OCI-LY7 (cell line): ENCODE measurements at regions not wholly inside any gene's neighbourhood (a gene's known extent, or its start where the extent isn't known, plus 50 kb on each side); places are given as distances from the start of the nearest gene placed in this dataset.

Experiments used
- BruUV-seq: library from RNA; stranded (reverse); fragments of 400-500 nt; replicated peaks from 2 replicates; lab custom pipeline; 2021; lab: Mats Ljungman, UMichigan
- CTCF ChIA-PET: fragments of 300-600 bp; sonication (Branson Sonifier 250); formaldehyde crosslinking; loops from one replicate; lab custom pipeline; 2022; ENCODE audit warnings: antibody characterized with exemption; ENCODE audit not compliant: unreplicated experiment; lab: Charles Lee
- POLR2A ChIA-PET: fragments of 300-600 bp; sonication (Branson Sonifier 250); formaldehyde crosslinking; loops from one replicate; lab custom pipeline; 2022; ENCODE audit warnings: antibody characterized with exemption; lab: Charles Lee
- DNase-seq: peaks from one replicate; pipeline ENCODE4 v3.0.0-alpha.2; 2015; ENCODE audit warnings: low spot score
- H2AFZ ChIP-seq: fragments of 200-600 bp; sonication (generic), shearing (Covaris generic); 2 replicates; pipeline ENCODE4 v1.6.1; 2014; ENCODE audit warnings: mild to moderate bottlenecking, antibody characterized with exemption, low read length, moderate library complexity
- H3K27ac ChIP-seq: fragments of 200-600 bp; sonication (generic); 2 replicates; pipeline ENCODE4 v1.5.1; 2014; ENCODE audit warnings: mixed run types, low read depth, mild to moderate bottlenecking, moderate library complexity, low read length, inconsistent platforms; ENCODE audit not compliant: poor library complexity, severe bottlenecking
- H3K36me3 ChIP-seq: fragments of 200-600 bp; sonication (generic); 2 replicates; pipeline ENCODE4 v1.6.1; 2014; ENCODE audit warnings: mild to moderate bottlenecking, antibody characterized with exemption, low read length, moderate library complexity, mixed read lengths; ENCODE audit not compliant: insufficient read depth
- H3K4me1 ChIP-seq: fragments of 200-600 bp; sonication (generic); 2 replicates; pipeline ENCODE4 v1.5.1; 2014; ENCODE audit warnings: mild to moderate bottlenecking, low read length; ENCODE audit not compliant: insufficient read depth, poor library complexity, severe bottlenecking
- H3K4me2 ChIP-seq: fragments of 200-600 bp; sonication (generic); 2 replicates; pipeline ENCODE4 v1.6.1; 2014; ENCODE audit warnings: mild to moderate bottlenecking, low read length
- H3K4me3 ChIP-seq: fragments of 200-600 bp; sonication (generic); 2 replicates; pipeline ENCODE4 v1.5.1; 2014; ENCODE audit warnings: mild to moderate bottlenecking, low read depth, low read length; ENCODE audit not compliant: poor library complexity, severe bottlenecking
- H3K79me2 ChIP-seq: fragments of 200-600 bp; sonication (generic); 2 replicates; pipeline ENCODE4 v1.6.1; 2016; ENCODE audit warnings: low read depth, mild to moderate bottlenecking, low read length, moderate library complexity, mixed read lengths; ENCODE audit not compliant: insufficient read depth
- H3K9me2 ChIP-seq: fragments of 200-600 bp; sonication (generic); 2 replicates; pipeline ENCODE4 v1.6.1; 2016; ENCODE audit warnings: mild to moderate bottlenecking, low read length, mixed read lengths; ENCODE audit not compliant: insufficient read depth
- H3K9me3 ChIP-seq: fragments of 200-600 bp; sonication (generic); 2 replicates; pipeline ENCODE4 v1.6.1; 2014; ENCODE audit warnings: mild to moderate bottlenecking, mixed run types, low read length, mixed read lengths
- H4K20me1 ChIP-seq: fragments of 200-600 bp; sonication (generic); 2 replicates; pipeline ENCODE4 v1.6.1; 2014; ENCODE audit warnings: mild to moderate bottlenecking, antibody characterized with exemption, low read length, moderate library complexity, mixed read lengths; ENCODE audit not compliant: insufficient read depth
- EZH2phosphoT487 ChIP-seq: fragments of 200-600 bp; sonication (generic); IDR thresholded peaks from 2 replicates; pipeline ENCODE4 v1.6.1; 2018; ENCODE audit warnings: low read depth, borderline replicate concordance, mild to moderate bottlenecking, mixed run types, antibody characterized with exemption, low read length, moderate library complexity, mixed read lengths
- intact Hi-C: fragments of 100-400 bp; cut with micrococcal nuclease; formaldehyde crosslinking; loops from one replicate; pipeline ENCODE4 v1.10.0; 2022; ENCODE audit not compliant: unreplicated experiment
- TF ChIP-seq, protein P1 (sequence below): fragments of 200-600 bp; sonication (generic); conservative IDR thresholded peaks from 2 replicates; pipeline ENCODE4 v1.5.1; 2014; ENCODE audit warnings: mild to moderate bottlenecking, antibody characterized with exemption, low read length, moderate library complexity, mixed read lengths

DNA sequence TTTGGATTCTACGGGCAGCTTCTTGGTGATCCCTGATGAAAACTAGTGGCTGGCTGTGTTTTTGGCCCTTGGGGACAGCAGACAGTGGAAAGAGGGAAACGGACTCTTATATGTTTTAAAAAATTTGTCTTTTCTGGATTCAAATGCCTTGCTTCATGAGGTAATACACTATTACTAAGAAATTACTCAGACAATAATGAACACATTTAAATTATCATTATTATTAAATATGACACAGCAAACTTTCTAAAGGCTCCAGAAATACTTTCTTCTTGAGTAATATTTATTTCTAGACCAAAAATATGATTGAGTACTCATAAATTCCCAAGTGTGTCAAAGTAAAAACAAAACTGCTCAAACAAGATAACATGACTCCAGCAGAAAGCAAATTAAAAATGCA lies 520.7 kb upstream of the AADAT start:
- intact Hi-C loops: no loop called here
- no peak overlapping the region for H3K4me2 ChIP-seq
- no peaks in the 10 kb centered on the region for H3K9me3 ChIP-seq
- no peaks in the 10 kb centered on the region for H3K79me2 ChIP-seq
- H3K9me2 ChIP-seq: no peaks in the 10 kb centered on the region
- H3K36me3 ChIP-seq: no peaks in the 10 kb centered on the region
- no peak for TF ChIP-seq EZH2phosphoT487
- TF ChIP-seq, protein P1, sequence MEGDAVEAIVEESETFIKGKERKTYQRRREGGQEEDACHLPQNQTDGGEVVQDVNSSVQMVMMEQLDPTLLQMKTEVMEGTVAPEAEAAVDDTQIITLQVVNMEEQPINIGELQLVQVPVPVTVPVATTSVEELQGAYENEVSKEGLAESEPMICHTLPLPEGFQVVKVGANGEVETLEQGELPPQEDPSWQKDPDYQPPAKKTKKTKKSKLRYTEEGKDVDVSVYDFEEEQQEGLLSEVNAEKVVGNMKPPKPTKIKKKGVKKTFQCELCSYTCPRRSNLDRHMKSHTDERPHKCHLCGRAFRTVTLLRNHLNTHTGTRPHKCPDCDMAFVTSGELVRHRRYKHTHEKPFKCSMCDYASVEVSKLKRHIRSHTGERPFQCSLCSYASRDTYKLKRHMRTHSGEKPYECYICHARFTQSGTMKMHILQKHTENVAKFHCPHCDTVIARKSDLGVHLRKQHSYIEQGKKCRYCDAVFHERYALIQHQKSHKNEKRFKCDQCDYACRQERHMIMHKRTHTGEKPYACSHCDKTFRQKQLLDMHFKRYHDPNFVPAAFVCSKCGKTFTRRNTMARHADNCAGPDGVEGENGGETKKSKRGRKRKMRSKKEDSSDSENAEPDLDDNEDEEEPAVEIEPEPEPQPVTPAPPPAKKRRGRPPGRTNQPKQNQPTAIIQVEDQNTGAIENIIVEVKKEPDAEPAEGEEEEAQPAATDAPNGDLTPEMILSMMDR: no peak
- no TSS peak for BruUV-seq
- POLR2A ChIA-PET: interaction anchor here (0.6 kb wide), 1 partner anchor 18 kb away, joined by 3 read pairs; no protein-coding TSS in a partner anchor
- CTCF ChIA-PET: no interaction called here
- no peaks in the 10 kb centered on the region for H4K20me1 ChIP-seq
- no peak overlapping the region for H3K27ac ChIP-seq
- H3K4me1 ChIP-seq: no peaks in the 10 kb centered on the region
- no peak overlapping the region for H2AFZ ChIP-seq
- no peak for DNase-seq
- no peak overlapping the region for H3K4me3 ChIP-seq

- H3K4me3 ChIP-seq: no peak overlapping the region
- no TSS peak for BruUV-seq
- ChIA-PET CTCF (no interaction called here), POLR2A (no interaction called here)
- no peaks in the 10 kb centered on the region for H4K20me1 ChIP-seq
- TF ChIP-seq, protein P1: no peak
- no peak for TF ChIP-seq EZH2phosphoT487
- H3K9me3 ChIP-seq: no peaks in the 10 kb centered on the region
- H3K27ac ChIP-seq: no peak overlapping the region
- H3K4me1 ChIP-seq: no peaks in the 10 kb centered on the region
- no peaks in the 10 kb centered on the region for H3K36me3 ChIP-seq
- no peak overlapping the region for H3K4me2 ChIP-seq
- no peaks in the 10 kb centered on the region for H3K79me2 ChIP-seq
- intact Hi-C loops: no loop called here
- no peak overlapping the region for H2AFZ ChIP-seq
- no peaks in the 10 kb centered on the region for H3K9me2 ChIP-seq
- no peak for DNase-seq
These were observed 510.1 kb upstream of the AADAT start for GRCh38 chr4:170599894-170600293.

DNA sequence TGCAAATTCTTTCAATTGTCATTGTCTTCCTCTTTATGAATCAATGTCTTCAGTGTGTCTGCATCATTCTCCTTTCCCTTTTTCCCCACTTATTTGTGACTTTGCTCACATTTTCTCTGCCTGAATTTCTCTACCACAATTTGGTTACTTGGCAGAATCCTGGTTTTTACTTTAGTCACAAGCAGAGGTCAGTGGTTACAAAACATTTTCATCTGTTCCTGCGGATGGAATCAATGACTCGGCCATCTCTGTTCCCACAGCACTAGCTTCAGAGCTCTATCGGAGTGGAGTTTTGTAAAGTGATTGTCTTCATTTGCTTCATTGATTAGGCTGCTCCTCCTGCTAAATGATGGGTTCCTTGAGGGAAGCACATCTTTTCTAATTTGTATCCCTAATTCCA lies 501.3 kb upstream of the AADAT start:
- ChIA-PET POLR2A (no interaction called here), CTCF (no interaction called here)
- Histone ChIP-seq H3K4me2 (no peak overlapping the region), H3K9me3 (no peaks in the 10 kb centered on the region), H3K27ac (no peak overlapping the region), H3K9me2 (no peaks in the 10 kb centered on the region), H2AFZ (no peak overlapping the region), H3K4me1 (no peaks in the 10 kb centered on the region), H3K79me2 (no peaks in the 10 kb centered on the region), H3K36me3 (no peaks in the 10 kb centered on the region), H3K4me3 (no peak overlapping the region), H4K20me1 (no peaks in the 10 kb centered on the region)
- BruUV-seq: no TSS peak
- no peak for TF ChIP-seq EZH2phosphoT487
- TF ChIP-seq, protein P1: no peak
- DNase-seq: no peak
- intact Hi-C loops: loop anchor here (5.0 kb wide), 1 partner anchor 261 kb away; no protein-coding TSS in a partner anchor
